ENCODE measurements at regions not wholly inside any gene's neighbourhood (a gene's known extent, or its start where the extent isn't known, plus 50 kb on each side); places are given as distances from the start of the nearest gene placed in this dataset. TPM values are rescaled to one million over a fixed set of nuclear protein-coding genes. Genes with fewer than 3 reads are reported as not detected.

- intact Hi-C loops (cut with DNase I; ENCODE audit: low total_unique reads), result no loop called here
- H3K27ac ChIP-seq, result no peak overlapping the region
- no peaks in the 10 kb centered on the region for H3K36me3 ChIP-seq
- H3K4me1 ChIP-seq, result no peaks in the 10 kb centered on the region
- H3K9me3 ChIP-seq, result no peaks in the 10 kb centered on the region
- no peak for DNase-seq
- H3K4me3 ChIP-seq, result no peak overlapping the region
- H3K27me3 ChIP-seq, result no peaks in the 10 kb centered on the region
- TF ChIP-seq, protein P1, sequence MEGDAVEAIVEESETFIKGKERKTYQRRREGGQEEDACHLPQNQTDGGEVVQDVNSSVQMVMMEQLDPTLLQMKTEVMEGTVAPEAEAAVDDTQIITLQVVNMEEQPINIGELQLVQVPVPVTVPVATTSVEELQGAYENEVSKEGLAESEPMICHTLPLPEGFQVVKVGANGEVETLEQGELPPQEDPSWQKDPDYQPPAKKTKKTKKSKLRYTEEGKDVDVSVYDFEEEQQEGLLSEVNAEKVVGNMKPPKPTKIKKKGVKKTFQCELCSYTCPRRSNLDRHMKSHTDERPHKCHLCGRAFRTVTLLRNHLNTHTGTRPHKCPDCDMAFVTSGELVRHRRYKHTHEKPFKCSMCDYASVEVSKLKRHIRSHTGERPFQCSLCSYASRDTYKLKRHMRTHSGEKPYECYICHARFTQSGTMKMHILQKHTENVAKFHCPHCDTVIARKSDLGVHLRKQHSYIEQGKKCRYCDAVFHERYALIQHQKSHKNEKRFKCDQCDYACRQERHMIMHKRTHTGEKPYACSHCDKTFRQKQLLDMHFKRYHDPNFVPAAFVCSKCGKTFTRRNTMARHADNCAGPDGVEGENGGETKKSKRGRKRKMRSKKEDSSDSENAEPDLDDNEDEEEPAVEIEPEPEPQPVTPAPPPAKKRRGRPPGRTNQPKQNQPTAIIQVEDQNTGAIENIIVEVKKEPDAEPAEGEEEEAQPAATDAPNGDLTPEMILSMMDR (IDR thresholded peaks at IDR 0.05), result no peak
- TF ChIP-seq POLR2A (IDR thresholded peaks at IDR 0.05), result no peak
Measured at GRCh38 chr1:67635055-67635809, 49.8 kb upstream of the GADD45A start.

Small RNA genes lying in the stretch of these regions (small RNA-seq; reads per million reads assigned to genes)
- gene RNU6-1031P, result not detected
